Left forelimb (tissue), 1 donor: ENCODE measurements at regions not wholly inside any gene's neighbourhood (a gene's known extent, or its start where the extent isn't known, plus 50 kb on each side); places are given as distances from the start of the nearest gene placed in this dataset.

Experiments
- DNase-seq: peaks from one replicate; pipeline ENCODE4 v3.0.0-alpha.2; 2018; ENCODE audit warnings: low spot score

DNA sequence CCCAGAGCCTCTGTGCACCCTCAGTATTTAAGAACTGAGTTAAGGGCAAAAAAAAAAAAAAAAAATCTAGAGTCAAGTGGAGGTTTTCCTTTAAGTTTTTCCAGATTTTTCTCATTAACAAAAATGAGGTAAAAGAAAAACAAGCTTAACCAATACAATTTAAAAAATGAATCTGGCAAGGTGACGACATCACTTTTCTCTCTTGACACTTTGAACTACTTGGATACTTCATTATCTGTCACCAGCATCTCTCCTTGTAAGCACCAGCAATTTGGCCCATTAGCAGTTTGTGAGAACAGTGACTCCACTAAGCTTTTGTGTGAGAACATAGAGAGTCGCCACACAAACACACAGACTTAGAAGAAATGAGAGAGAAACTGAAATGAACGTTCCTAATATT is 345.7 kb upstream of the SLC30A5 start:
- no peak for DNase-seq

DNA sequence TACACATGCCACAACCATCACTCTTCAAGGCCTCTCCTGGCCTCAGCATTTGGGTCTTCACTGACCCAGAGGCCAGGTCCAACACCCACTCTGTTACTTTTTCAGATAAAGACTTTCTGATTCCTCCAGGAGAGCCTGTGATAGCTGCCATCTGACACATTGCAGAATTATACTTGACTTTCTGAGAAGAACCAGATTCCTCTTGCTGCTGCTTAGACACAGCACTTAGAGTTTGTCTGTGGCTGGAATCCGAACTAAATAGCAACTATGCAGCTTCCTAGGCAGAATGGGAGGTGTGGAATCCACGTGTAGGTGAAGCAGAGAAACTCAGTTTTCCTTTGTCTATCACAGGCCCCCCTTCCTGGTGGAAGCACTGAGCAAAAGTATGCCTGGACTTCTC is 344.7 kb upstream of the SLC30A5 start:
- no peak for DNase-seq

DNA sequence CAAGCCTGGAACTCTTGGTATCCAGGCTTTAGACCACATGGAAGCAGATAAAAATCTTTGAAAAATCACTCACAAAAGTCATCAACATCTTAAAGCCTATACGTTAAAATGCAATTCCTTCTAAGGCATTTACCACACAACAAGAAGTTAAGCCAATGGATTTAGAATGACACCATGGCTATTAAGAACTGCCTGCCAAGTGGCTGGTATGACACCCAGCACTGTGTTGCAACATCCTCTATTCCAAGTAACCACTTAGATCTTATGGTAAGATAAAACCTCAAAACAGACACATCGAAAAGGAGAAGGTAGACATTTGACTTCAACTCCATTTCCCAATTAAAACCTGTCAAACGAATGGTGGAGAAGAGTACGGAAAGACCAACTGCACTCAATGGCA is 344.2 kb upstream of the SLC30A5 start:
- DNase-seq: no peak

DNA sequence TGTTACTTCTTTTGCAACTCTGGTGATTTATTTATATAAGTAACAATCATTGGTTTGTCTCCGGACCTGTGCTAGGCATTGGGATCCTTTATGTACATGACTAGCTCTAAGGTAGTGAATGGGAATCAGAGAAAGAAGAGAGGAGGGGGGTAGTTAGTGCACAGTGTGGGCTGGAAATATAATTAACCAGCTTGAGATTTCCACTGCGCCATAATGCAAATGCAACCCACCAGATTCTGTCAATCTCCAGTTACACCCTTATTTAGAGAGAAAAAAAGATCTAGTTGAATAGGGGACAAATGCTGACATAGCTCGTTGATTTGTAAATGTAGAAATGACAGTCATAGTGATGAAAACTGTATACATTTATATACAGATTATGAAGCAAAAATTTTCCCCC is 342.2 kb upstream of the SLC30A5 start:
- DNase-seq: no peak

DNA sequence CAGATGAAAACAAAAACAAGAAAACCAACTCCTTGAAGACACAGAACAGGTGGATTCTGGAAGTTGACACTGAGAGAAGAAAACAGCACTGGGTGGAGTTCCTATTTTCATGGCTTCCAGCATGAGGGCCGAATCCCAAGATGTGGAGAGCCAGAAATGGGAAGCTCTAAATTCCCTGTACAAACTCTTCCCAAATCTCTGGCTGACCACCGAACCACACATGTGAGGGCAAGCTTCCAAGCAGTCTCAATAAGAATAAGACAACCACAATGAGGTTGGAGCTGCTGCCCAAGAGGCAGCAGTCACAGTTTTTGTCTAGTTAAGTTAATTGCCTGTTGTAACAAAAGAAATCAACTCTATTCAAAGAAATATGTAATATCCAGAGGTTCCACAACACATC is 339.3 kb upstream of the SLC30A5 start:
- no peak for DNase-seq

DNA sequence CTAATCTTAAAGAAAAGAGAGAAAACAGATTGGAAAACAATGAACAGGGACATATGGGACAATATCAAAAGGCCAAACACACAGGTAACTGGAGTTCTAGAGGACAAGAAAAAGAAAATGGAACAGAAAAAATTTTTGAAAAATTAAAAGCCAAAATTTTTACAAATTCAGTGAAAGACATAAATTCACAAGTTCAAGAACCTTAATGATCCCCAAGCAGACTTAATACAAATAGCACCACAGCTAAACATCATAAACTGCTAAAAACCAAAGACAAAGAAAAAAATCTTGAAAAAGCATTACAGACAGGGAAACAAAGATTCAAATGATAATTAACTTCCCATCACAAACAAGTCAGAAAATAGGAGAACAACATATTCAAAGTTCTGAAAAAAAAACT is 338.5 kb upstream of the SLC30A5 start:
- no peak for DNase-seq

DNA sequence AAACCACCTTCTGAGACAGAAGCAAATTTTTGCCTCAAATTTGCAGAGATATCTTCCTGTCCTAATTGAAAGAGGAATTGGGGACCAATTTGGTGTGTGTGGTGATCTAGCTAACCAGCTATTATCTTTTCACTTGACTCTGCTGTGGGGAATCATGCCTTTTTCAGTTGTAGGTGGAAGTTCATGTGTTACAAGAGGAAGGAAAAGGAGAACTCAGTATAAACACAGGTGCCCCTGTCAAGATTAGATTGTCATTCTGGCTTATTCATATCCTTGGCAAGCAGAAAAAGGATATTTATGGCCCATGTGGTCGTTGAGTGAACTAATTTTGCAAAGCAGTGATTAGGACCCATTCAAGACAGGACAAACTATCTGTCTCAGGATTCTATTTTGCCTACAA is 336.8 kb upstream of the SLC30A5 start:
- no peak for DNase-seq

DNA sequence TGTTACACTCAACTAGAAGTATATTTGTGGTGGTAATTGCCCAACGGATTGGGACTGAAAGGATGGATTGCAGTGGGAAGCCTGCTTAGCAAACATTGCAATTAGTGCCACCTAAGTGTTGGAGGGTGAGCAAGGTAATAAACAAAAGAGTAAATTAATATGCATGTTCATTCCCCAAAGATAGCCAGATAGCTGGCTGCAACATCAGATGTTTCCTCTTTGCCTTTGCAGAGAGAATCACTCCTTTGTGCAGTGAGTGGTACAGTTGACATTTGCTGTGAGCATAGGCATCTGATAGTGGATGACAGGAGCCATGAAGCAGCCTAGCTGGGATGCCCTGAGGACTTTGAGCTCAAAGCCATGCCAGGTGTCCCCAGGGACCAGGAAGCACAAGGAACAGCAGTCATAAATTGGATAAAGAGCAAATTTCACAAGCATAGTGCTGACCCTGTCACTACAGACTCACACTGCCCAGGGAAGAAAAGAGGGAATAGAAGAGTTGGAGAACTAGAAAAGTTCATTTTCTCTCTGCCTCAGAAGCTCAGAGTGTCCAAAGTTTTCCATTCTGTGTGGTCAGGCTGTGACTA is 336.1 kb upstream of the SLC30A5 start:
- no peak for DNase-seq

DNA sequence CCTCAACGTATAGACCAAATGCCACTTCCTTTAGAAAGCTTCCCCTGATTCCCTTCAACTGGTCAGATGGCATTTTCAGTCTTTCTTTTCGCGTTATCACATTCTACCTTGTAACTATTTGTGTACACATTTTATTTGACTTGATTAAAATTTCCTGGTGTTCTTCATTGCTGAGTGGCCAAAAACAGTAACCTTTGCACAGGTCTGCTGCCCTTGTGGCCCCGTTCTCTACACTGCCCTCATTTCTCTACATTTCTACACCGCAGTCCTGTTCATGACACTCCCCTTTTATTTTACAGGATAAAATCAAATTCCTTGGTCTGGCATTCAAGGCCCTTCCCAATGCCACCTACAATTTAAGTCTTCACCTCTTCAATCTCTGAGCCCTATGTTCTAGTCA is 334.2 kb upstream of the SLC30A5 start:
- DNase-seq: no peak

DNA sequence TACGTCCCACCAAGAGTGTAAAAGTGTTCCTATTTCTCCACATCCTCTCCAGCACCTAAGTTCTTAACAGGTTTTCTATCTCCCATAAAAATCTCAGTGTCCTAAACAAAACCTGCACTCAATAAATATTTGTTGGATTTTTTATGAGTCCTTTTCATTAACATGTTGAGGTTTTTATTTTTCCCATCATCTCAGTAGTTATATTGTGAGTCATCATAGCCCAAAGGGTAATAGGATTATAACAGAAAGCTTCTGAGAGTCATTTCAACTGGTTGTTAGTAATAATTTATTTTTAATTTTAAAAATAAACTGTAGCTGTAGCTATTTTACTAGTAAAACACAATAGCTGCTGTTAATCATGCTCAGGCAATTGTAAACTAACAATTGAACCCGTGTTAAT is 331.6 kb upstream of the SLC30A5 start:
- DNase-seq: no peak

DNA sequence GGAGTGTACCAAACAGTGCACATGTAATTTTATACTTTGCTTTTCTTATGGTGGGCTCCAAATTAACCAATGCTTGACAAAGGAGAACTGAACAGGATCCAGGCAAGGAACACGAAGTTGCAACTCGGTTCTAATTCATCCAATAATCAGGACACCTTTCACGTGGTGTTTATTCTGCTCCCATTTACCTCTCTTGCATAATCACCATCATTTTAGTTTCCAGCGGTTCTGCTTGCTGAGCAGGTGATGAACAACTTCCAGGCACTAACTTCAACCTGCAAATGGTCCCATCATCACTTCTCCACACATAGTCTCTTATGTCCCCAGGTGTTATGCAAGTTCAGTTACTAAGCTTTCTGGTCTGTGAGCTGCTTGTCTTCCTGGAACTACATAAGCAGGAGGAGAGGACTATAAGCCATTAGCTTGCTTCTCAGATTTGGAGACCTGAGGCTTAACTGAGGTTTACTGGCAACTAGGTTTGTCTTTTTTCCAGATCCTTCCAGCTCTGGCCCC is 326.8 kb upstream of the SLC30A5 start:
- DNase-seq: no peak

DNA sequence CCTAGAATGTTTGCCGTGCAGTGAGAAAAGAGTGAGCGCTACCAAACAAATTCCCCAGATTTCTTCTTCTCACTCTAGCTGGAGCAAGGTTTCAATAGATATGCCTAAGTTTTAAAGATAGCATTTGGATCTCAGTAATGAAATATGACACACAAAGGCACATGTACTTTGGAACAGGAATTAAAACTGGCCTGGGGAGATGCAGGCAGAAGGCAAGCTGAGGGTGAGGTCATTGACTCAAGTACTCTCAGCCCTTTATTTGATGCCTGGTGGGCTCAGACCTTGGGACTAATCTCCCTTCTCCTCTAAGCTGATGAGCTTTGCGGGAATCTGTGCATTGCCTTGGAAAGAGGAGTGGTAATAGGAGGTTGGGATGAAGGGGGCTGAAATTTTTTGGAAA is 323.3 kb upstream of the SLC30A5 start:
- no peak for DNase-seq

DNA sequence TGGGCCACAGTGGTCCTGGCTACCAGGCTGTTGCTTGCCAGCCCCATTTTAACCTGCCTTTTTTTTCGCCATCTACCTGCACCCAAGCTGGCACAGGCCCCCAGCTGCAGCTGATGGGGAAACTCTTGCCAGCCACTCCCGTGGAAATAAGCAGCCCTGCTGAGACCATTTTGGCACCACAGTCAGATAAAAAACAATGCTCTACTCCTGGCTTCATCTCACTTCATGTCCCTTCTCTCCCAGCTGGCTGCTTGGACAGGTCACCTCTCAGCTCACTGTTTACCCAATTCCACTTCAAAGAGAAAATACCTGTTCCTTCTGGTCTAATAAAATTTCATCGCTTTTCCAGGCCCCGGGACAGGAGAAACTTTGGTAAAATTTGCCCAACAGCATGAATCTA is 322.6 kb upstream of the SLC30A5 start:
- DNase-seq: no peak

DNA sequence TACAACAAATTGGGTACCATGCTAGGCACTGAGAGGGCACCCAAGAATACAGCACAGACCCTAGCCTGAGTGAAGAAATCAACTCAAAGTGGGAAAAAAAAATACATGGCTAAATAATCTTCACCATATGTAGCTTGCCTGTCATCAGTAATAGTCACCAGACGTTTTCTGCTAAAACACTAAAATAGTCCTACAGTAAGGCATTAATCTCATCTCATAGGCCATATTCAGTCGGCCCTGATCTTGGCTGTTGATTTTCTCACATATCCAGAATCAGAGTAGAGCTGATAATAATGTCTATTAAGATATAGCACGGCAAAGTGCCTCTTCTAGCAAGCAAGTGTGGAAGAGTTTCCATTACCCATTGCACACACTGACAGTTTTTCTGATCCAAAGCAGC is 322.1 kb upstream of the SLC30A5 start:
- no peak for DNase-seq

DNA sequence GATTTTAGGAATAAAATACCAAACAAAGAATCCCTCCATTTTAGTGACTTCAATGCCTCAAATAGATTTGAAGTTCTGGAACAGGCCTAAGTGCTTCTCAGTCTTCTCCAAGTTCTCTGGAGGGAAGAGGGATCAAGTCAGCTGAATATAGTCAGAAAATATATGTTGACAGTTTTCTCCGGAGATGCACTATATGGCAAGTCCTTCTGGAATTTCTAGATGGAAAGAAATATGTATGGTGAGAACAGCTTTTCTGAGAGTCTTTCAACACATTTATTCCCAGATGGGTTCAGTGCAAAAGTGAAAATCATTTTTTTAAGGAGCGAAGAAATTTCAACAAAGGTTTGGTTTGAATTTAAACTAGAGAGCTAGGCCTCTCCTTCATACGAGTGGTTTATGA is 317.4 kb upstream of the SLC30A5 start:
- no peak for DNase-seq

DNA sequence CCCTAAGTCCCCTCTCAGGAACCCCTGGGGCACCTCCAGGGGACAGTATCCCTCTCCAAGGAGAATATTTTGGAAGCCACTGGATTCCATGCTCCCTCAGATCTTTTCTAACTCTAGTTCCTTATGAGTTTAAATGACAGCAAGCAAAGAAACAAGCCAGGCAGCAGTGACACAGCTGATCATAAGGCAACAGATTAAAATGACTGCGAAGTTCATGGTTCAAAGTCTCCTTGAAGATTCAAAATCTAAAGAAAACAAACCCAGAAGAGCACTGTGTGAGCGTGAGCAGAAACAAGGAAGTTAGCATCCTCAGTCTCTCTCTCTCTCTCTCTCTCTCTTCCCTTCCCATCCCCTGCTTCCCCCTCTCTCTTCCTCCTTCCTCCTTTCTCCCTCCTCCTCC is 316.7 kb upstream of the SLC30A5 start:
- DNase-seq: no peak

DNA sequence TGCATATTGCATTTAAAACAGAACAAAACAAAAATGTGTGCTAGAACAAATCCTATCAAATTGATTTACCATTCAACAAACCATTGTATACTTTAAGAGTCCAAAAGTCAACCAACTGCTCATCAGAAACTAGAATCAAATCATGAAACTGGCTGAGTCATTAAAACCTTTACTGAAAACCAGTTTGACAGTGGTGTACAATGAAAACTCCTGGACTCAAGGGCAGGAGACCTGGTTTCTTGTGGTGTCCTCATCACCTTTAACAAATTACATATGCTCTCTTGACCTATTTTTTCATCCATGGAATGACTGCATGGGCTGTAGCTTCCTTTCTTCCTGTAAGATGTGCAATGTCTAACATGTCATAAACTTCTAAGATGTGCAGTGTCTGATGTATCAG is 315.3 kb upstream of the SLC30A5 start:
- DNase-seq: no peak

DNA sequence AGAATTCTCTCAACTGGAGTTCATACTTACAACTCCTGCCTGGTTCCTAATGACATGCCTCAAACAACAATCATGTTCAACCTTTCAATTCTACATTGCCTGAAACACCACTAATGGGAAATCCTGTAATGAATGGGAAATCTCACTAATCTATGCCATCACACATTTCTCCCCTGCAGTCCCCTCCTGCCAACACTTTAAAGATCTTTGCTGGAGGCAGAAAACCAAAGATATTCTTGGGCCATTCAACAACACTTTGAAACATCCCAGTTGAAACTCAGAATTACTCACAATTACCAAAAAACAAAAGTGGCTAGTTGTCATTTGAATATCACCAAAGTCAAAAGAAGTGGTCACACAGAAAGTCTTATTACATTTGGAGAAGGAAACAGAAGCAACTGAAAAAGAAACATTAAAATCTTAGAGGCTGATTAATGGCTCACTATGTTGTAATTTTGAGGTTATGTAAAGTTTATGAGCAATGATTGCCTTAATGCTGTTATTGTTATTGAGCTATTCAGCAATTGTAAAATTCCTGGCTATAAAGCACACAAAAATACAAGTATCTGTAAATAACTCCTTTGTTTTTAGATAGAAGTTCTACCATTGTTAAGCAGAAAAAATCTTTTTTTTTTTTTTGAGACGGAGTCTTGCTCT is 313.4 kb upstream of the SLC30A5 start:
- no peak for DNase-seq

DNA sequence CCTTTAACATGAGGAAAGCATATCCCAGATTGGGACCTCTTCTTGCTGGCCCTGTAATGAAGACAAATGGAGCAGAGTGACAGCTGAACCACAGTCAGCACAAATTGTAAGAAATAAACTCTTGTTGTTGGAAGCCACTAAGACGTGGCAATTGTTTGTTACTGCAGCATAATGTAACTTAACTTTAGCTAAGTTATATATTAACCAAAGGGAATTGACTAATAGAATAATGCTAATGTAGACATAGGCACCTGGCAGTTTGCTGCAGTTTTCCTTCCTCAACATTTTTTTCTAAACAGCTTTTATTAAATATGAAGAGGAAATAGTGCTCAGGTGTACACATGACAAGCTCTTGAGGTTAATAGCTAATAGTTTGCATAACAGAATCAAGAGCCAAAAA is 300.7 kb upstream of the SLC30A5 start:
- no peak for DNase-seq

DNA sequence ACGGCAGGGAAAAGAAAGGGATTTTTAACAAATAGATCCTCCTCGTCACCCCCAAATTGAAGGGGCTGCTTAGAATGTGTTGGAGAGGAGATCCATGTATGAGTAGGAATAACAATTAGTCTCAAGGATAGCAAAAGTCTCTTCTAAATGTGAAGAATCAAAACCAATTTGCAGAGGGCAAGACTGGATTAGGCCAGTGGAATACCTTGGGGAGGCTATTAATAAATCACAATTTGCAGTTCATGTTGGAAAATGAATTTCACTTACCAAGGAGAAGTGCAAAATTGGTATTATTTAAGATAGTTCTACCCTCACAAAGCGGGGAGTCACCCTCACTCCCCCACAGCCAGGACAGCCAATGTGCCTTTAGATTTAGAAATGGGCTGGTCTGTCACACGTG is 299.8 kb upstream of the SLC30A5 start:
- no peak for DNase-seq

DNA sequence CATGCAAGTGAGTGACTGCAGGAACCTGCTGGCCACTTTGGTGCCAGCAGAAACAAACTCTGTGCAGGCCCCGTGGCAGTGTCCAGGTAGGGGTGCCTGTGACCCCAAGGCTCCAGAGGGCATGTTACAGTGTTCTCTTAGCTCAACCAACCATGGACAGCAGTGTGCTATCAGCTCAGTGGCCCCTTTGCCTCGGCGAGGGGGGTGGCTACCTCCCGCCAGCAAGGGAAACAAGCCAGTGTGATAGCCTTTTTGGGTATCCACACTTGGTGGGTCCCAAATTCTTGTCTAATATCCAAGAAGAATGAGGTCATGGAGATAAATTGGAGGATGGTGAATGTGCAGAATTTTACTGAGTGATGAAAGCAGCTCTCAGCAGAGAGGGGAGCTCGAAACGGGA is 298.6 kb upstream of the SLC30A5 start:
- no peak for DNase-seq

DNA sequence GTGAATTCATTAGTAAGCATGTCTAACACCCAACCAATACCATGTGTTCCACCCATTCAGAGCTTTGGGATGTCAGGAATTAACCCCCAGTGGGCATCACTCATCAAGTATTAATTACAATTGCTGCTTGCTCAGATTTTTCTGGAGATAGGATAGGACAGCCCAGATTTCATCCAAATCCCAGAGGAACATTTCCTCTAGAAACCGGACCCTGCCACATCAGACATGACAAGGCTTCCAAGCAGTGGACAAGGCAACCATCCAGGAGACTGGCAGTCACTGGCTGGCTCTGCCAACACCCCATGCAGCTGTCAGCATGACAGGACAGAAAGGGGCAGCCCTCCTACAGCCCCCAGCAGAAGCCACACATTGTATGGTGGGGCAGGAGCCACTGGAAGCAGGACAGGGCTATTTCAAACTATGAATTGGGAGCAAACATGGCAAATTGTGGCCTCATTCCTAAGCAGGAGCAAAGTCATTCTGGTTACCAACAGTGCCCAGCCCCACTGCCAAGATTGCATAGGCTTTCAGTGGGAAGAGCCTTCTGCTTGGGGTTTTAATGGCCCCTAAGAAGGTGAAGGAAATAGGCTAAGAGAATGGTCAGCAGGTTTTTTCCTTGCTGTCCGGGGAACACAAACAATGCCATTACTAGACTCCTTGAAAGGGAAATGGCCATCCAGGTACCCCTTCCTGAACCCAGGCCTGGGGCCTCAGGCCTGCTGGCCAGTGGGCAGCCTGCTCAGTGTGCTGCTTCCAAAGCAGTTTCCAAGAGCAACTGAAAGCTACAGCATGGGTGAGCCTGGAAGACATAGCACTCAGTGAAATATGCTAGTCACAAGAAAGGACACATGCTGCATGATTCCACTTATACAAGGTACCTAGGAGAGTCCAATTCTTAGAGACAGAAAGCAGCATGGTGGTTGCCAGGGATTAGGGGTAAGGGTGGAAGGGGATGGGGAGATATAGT is 294.7 kb upstream of the SLC30A5 start:
- DNase-seq: no peak

DNA sequence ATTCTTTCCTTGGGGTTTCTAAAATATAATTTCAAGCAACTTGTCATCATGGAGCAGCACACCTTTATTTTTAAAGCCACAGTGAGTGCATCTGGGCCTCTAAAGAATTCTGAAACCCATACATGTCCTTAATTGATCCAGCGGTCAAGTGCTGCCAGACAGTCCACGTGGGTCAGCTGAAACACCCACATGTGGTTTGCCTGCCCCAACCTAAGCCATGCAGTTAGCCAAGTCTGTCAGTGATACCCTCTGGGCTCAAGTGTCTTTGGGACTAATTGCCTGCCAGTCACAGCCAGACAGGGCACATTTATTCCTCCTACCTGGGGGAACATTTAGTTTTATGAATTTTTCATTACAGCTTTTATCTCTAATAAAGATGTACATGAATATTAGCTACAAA is 291.4 kb upstream of the SLC30A5 start:
- no peak for DNase-seq
